Liver (tissue), 8 donors: ENCODE measurements at regions not wholly inside any gene's neighbourhood (a gene's known extent, or its start where the extent isn't known, plus 50 kb on each side); places are given as distances from the start of the nearest gene placed in this dataset.

Experiments used
- DNase-seq: peaks from one replicate; pipeline ENCODE4 v3.0.0-alpha.2; 2017; ENCODE audit warnings: low spot score
- H3K27ac ChIP-seq, 2 donors: one replicate each; pipeline ENCODE4 v1.7.0; 2013; ENCODE audit warnings: inconsistent platforms in 2 of 2, low read length in 2 of 2, control low read depth in 1 of 2, low read depth in 1 of 2, mild to moderate bottlenecking in 1 of 2
- H3K27me3 ChIP-seq, 4 donors: one replicate each; pipeline versions ENCODE4 v1.6.1 to v1.7.0; 2013; ENCODE audit warnings: low read length in 3 of 4, inconsistent platforms in 1 of 4, mild to moderate bottlenecking in 1 of 4, moderate library complexity in 1 of 4; ENCODE audit not compliant: control insufficient read depth in 4 of 4, insufficient read depth in 4 of 4
- H3K36me3 ChIP-seq, 4 donors: one replicate each; pipeline versions ENCODE4 v1.6.1 to v1.7.0; 2013; ENCODE audit warnings: low read length in 3 of 4, mild to moderate bottlenecking in 3 of 4, low read depth in 1 of 4, moderate library complexity in 1 of 4; ENCODE audit not compliant: control insufficient read depth in 4 of 4, insufficient read depth in 3 of 4
- H3K4me1 ChIP-seq, 4 donors: one replicate each; pipeline versions ENCODE4 v1.6.1 to v1.7.0; 2013; ENCODE audit warnings: low read length in 3 of 4, mild to moderate bottlenecking in 3 of 4, moderate library complexity in 1 of 4; ENCODE audit not compliant: control insufficient read depth in 4 of 4, insufficient read depth in 4 of 4
- H3K4me3 ChIP-seq, 3 donors: one replicate each; pipeline versions ENCODE4 v1.6.1 to v1.7.0; 2013; ENCODE audit warnings: low read length in 3 of 3, control low read depth in 1 of 3, low read depth in 1 of 3, mild to moderate bottlenecking in 1 of 3
- H3K9ac ChIP-seq, 2 donors: one replicate each; pipeline ENCODE4 v1.7.0; 2013; ENCODE audit warnings: low read length in 2 of 2, mild to moderate bottlenecking in 2 of 2, moderate library complexity in 2 of 2, control low read depth in 1 of 2, low read depth in 1 of 2
- H3K9me3 ChIP-seq, 4 donors: one replicate each; pipeline versions ENCODE4 v1.6.1 to v1.7.0; 2013; ENCODE audit warnings: low read length in 3 of 4; ENCODE audit not compliant: control insufficient read depth in 4 of 4
- EGR1 ChIP-seq, 2 donors: IDR thresholded peaks; 2 replicates each; pipeline ENCODE4 v1.6.1; 2016 to 2018; ENCODE audit warnings: antibody characterized with exemption in 2 of 2, low read depth in 2 of 2
- FOXA1 ChIP-seq: IDR thresholded peaks from 2 replicates; pipeline ENCODE4 v1.6.1; 2016; ENCODE audit warnings: antibody characterized with exemption
- FOXA2 ChIP-seq: IDR thresholded peaks from 2 replicates; pipeline ENCODE4 v1.6.1; 2016; ENCODE audit warnings: antibody characterized with exemption
- GABPA ChIP-seq, 2 donors: IDR thresholded peaks in 1 of 2; conservative IDR thresholded peaks in 1 of 2; 2 replicates each; pipeline ENCODE4 v1.6.1; 2016; ENCODE audit warnings: antibody characterized with exemption in 2 of 2, mild to moderate bottlenecking in 1 of 2, moderate library complexity in 1 of 2
- HNF4A ChIP-seq, 2 donors: conservative IDR thresholded peaks; 2 replicates each; pipeline ENCODE4 v1.6.1; 2016; ENCODE audit warnings: antibody characterized with exemption in 2 of 2, mild to moderate bottlenecking in 2 of 2
- HNF4G ChIP-seq: IDR thresholded peaks from 2 replicates; pipeline ENCODE4 v1.6.1; 2016; ENCODE audit warnings: antibody characterized with exemption
- JUND ChIP-seq, 2 donors: IDR thresholded peaks; 2 replicates each; pipeline ENCODE4 v1.6.1; 2016; ENCODE audit warnings: antibody characterized with exemption in 2 of 2
- NR2F2 ChIP-seq: IDR thresholded peaks from 2 replicates; pipeline ENCODE4 v1.6.1; 2016; ENCODE audit warnings: antibody characterized with exemption
- RAD21 ChIP-seq, 2 donors: IDR thresholded peaks; 2 replicates each; pipeline ENCODE4 v1.6.1; 2016; ENCODE audit warnings: antibody characterized with exemption in 2 of 2, mild to moderate bottlenecking in 2 of 2
- RXRA ChIP-seq, 2 donors: IDR thresholded peaks; 2 replicates each; pipeline ENCODE4 v1.6.1; 2017 to 2018; ENCODE audit warnings: antibody characterized with exemption in 2 of 2, mild to moderate bottlenecking in 1 of 2
- SP1 ChIP-seq: IDR thresholded peaks from 2 replicates; pipeline ENCODE4 v1.6.1; 2018; ENCODE audit warnings: antibody characterized with exemption, mild to moderate bottlenecking
- YY1 ChIP-seq: IDR thresholded peaks from 2 replicates; pipeline ENCODE4 v1.6.1; 2016; ENCODE audit warnings: antibody characterized with exemption, mild to moderate bottlenecking
- WGBS: extraction: QIAGEN DNeasy Blood & Tissue Kit; methylation state at CpG from one replicate; pipeline ENCODE4 v1.1.7; 2013; 5-methylcytosine and 5-hydroxymethylcytosine counted together
- TF ChIP-seq, protein P1 (sequence below): IDR thresholded peaks from 2 replicates; pipeline ENCODE4 v1.6.1; 2016; ENCODE audit warnings: antibody characterized with exemption
- TF ChIP-seq, protein P2 (sequence below): IDR thresholded peaks from 2 replicates; pipeline ENCODE4 v1.6.1; 2016; ENCODE audit warnings: antibody characterized with exemption
- TF ChIP-seq, protein P3 (sequence below): fragments of 150-350 bp; IDR thresholded peaks from 2 replicates; pipeline ENCODE4 v1.5.1; 2017; ENCODE audit warnings: improper control_type of control experiment, low read depth, low read length; ENCODE audit not compliant: missing input control
- TF ChIP-seq, protein P4 (sequence below): IDR thresholded peaks from 2 replicates; pipeline ENCODE4 v1.6.1; 2016; ENCODE audit warnings: antibody characterized with exemption
- donor health status: healthy.
- donor health status: healthy.
- donor health status: healthy.
- donor health status: healthy.
- donor health status: healthy.

DNA sequence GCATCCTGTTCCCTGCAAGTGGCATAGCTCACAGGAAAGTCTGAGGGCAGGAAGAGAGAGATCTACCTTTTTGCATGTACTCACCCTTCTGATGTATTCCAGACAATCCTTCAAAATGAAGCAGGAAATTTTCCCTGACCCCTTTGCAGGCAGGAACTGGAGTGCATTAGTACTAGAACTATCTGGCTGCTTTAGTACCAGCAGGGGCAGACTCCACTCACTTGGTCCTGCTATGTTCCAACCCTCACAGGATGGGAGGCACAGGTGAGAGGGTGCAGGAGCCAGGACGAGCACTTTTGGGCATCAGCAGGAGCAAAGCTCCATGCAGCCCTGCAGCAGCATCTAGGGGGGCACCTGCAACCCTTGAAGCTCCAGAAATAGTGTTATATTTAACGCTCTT is 116.3 kb upstream of the IGF1 start:
- no peaks in the 10 kb centered on the region for H3K9me3 ChIP-seq
- no peaks in the 10 kb centered on the region for H3K27me3 ChIP-seq
- DNase-seq: no peak
- 79% methylated on average over 2 of the region's 2 CpGs for WGBS
- no peak overlapping the region for H3K4me3 ChIP-seq
- H3K4me1 ChIP-seq: no peaks in the 10 kb centered on the region
- no peak overlapping the region for H3K9ac ChIP-seq
- H3K36me3 ChIP-seq: no peaks in the 10 kb centered on the region
- no peak overlapping the region for H3K27ac ChIP-seq
- TF ChIP-seq NR2F2 (no peak), YY1 (no peak), EGR1 (IDR thresholded peaks at IDR 0.05; ENCODE audit: low read depth in 2 of 2) (no peak), SP1 (no peak), HNF4A (conservative IDR thresholded peaks at IDR 0.05) (no peak), HNF4G (no peak), FOXA2 (no peak), RXRA (IDR thresholded peaks at IDR 0.05) (no peak)
- TF ChIP-seq, protein P1, sequence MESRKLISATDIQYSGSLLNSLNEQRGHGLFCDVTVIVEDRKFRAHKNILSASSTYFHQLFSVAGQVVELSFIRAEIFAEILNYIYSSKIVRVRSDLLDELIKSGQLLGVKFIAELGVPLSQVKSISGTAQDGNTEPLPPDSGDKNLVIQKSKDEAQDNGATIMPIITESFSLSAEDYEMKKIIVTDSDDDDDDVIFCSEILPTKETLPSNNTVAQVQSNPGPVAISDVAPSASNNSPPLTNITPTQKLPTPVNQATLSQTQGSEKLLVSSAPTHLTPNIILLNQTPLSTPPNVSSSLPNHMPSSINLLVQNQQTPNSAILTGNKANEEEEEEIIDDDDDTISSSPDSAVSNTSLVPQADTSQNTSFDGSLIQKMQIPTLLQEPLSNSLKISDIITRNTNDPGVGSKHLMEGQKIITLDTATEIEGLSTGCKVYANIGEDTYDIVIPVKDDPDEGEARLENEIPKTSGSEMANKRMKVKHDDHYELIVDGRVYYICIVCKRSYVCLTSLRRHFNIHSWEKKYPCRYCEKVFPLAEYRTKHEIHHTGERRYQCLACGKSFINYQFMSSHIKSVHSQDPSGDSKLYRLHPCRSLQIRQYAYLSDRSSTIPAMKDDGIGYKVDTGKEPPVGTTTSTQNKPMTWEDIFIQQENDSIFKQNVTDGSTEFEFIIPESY: no peak
- TF ChIP-seq, protein P2, sequence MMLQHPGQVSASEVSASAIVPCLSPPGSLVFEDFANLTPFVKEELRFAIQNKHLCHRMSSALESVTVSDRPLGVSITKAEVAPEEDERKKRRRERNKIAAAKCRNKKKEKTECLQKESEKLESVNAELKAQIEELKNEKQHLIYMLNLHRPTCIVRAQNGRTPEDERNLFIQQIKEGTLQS: no peak

DNA sequence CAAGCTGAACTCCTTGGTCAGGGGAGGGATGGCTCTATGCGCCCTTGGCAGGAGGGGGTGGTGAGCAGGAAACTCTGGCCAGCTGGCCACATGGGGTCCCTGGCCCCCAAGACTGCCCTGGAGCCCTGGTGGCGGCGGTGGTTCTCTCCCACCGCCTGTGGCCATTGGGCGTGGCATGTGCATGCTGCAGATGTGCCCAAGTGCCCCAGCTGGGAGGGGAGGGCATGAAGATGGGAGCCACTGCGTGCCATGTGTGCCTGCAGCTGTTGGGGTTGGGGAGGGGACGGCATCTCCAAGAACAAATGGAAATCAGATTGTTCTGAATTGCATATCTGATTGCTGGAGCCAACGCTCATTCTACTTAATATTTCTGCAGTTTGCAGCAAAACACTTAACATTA is 115.7 kb upstream of the IGF1 start:
- DNase-seq: no peak
- Histone ChIP-seq H3K36me3 (no peaks in the 10 kb centered on the region), H3K27me3 (no peaks in the 10 kb centered on the region), H3K9ac (no peak overlapping the region), H3K27ac (no peak overlapping the region), H3K4me3 (no peak overlapping the region), H3K9me3 (no peaks in the 10 kb centered on the region), H3K4me1 (no peaks in the 10 kb centered on the region)
- 92% methylated on average over 8 of the region's 8 CpGs for WGBS
- TF ChIP-seq EGR1 (IDR thresholded peaks at IDR 0.05; ENCODE audit: low read depth in 2 of 2) (no peak), YY1 (no peak), HNF4G (no peak), SP1 (no peak), HNF4A (conservative IDR thresholded peaks at IDR 0.05) (no peak), RAD21 (IDR thresholded peaks at IDR 0.05) (no peak), GABPA (IDR thresholded peaks at IDR 0.05 in 1 of 2, conservative IDR thresholded peaks at IDR 0.05 in 1 of 2) (no peak), JUND (IDR thresholded peaks at IDR 0.05) (no peak), FOXA1 (no peak), RXRA (IDR thresholded peaks at IDR 0.05) (no peak), NR2F2 (no peak), FOXA2 (no peak)
- TF ChIP-seq, protein P3, sequence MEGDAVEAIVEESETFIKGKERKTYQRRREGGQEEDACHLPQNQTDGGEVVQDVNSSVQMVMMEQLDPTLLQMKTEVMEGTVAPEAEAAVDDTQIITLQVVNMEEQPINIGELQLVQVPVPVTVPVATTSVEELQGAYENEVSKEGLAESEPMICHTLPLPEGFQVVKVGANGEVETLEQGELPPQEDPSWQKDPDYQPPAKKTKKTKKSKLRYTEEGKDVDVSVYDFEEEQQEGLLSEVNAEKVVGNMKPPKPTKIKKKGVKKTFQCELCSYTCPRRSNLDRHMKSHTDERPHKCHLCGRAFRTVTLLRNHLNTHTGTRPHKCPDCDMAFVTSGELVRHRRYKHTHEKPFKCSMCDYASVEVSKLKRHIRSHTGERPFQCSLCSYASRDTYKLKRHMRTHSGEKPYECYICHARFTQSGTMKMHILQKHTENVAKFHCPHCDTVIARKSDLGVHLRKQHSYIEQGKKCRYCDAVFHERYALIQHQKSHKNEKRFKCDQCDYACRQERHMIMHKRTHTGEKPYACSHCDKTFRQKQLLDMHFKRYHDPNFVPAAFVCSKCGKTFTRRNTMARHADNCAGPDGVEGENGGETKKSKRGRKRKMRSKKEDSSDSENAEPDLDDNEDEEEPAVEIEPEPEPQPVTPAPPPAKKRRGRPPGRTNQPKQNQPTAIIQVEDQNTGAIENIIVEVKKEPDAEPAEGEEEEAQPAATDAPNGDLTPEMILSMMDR: no peak
- TF ChIP-seq, protein P1: no peak
- TF ChIP-seq, protein P4, sequence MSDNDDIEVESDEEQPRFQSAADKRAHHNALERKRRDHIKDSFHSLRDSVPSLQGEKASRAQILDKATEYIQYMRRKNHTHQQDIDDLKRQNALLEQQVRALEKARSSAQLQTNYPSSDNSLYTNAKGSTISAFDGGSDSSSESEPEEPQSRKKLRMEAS: no peak
